Brain microvascular endothelial cell (primary cell): ENCODE measurements at regions not wholly inside any gene's neighbourhood (a gene's known extent, or its start where the extent isn't known, plus 50 kb on each side); places are given as distances from the start of the nearest gene placed in this dataset.
A peak's percentile ranks its signal among the peaks of the same experiment; 100 is the strongest.

Experiments
- DNase-seq: peaks from one replicate; pipeline ENCODE4 v3.0.0-alpha.2; 2020
- H3K27ac ChIP-seq: fragments of 250-450 bp; sonication (Bioruptor Pico); 2 replicates; pipeline ENCODE4 v1.5.1; 2020; ENCODE audit warnings: mild to moderate bottlenecking, moderate library complexity
- H3K27me3 ChIP-seq: fragments of 250-450 bp; sonication (Bioruptor Pico); replicated peaks from 2 replicates; pipeline ENCODE4 v1.5.1; 2020; ENCODE audit warnings: mild to moderate bottlenecking
- H3K36me3 ChIP-seq: fragments of 250-450 bp; sonication (Bioruptor Pico); replicated peaks from 2 replicates; pipeline ENCODE4 v1.5.1; 2020; ENCODE audit warnings: mild to moderate bottlenecking
- H3K4me3 ChIP-seq: 2 replicates; pipeline ENCODE4 v1.5.1; 2011; ENCODE audit warnings: low read depth, mild to moderate bottlenecking, control low read depth, low read length, moderate library complexity
- CTCF ChIP-seq: IDR thresholded peaks from 2 replicates; pipeline ENCODE4 v1.5.1; 2011; ENCODE audit warnings: low read depth, mild to moderate bottlenecking, moderate library complexity, low read length, control low read depth, inconsistent platforms; ENCODE audit errors: missing control alignments
- in situ Hi-C: cut with HindIII; loops from 2 replicates; pipeline ENCODE4 v1.10.0; 2017; ENCODE audit warnings: low sequenced_read_pairs, low pct_ligation_motif_present

GRCh38 chr6:103784117-103784516 is 1075.6 kb downstream of the HACE1 start:
- in situ Hi-C loops, result no loop called here
- no peak for DNase-seq

GRCh38 chr6:103783329-103783728 is 1076.4 kb downstream of the HACE1 start:
- Histone ChIP-seq H3K27me3 (no peaks in the 10 kb centered on the region), H3K27ac (no peak overlapping the region), H3K4me3 (no peak overlapping the region), H3K36me3 (no peaks in the 10 kb centered on the region)
- TF ChIP-seq CTCF, result no peak
- in situ Hi-C loops, result no loop called here
- DNase-seq, result peak; percentile 1

More at GRCh38 chr6:103784117-103784516, 1075.6 kb downstream of the HACE1 start:
- Histone ChIP-seq H3K27me3 (no peaks in the 10 kb centered on the region), H3K27ac (no peak overlapping the region), H3K4me3 (no peak overlapping the region), H3K36me3 (no peaks in the 10 kb centered on the region)
- no peak for TF ChIP-seq CTCF

- in situ Hi-C loops, result no loop called here
- H3K4me3 ChIP-seq, result no peak overlapping the region
- TF ChIP-seq CTCF, result no peak
Measured at GRCh38 chr6:103769431-103769830, 1090.3 kb downstream of the HACE1 start.

GRCh38 chr6:103750603-103751002 is 1109.1 kb downstream of the HACE1 start:
- DNase-seq, result no peak
- H3K27ac ChIP-seq, result no peak overlapping the region
- no peaks in the 10 kb centered on the region for H3K27me3 ChIP-seq
- no peaks in the 10 kb centered on the region for H3K36me3 ChIP-seq
- TF ChIP-seq CTCF, result no peak
- in situ Hi-C loops, result no loop called here
- no peak overlapping the region for H3K4me3 ChIP-seq

More at GRCh38 chr6:103769431-103769830, 1090.3 kb downstream of the HACE1 start:
- Histone ChIP-seq H3K36me3 (no peaks in the 10 kb centered on the region), H3K27ac (no peak overlapping the region), H3K27me3 (no peaks in the 10 kb centered on the region)
- no peak for DNase-seq

- Histone ChIP-seq H3K36me3 (no peaks in the 10 kb centered on the region), H3K27ac (no peak overlapping the region), H3K27me3 (no peaks in the 10 kb centered on the region), H3K4me3 (no peak overlapping the region)
- no peak for DNase-seq
- no peak for TF ChIP-seq CTCF
- in situ Hi-C loops, result no loop called here
Measured at GRCh38 chr6:103734016-103734415, 1125.7 kb downstream of the HACE1 start.

GRCh38 chr6:103729658-103730057 is 1130.1 kb downstream of the HACE1 start:
- in situ Hi-C loops, result no loop called here
- Histone ChIP-seq H3K4me3 (no peak overlapping the region), H3K27ac (no peak overlapping the region), H3K36me3 (no peaks in the 10 kb centered on the region), H3K27me3 (no peaks in the 10 kb centered on the region)
- no peak for TF ChIP-seq CTCF
- no peak for DNase-seq
